ENCODE measurements at regions not wholly inside any gene's neighbourhood (a gene's known extent, or its start where the extent isn't known, plus 50 kb on each side); places are given as distances from the start of the nearest gene placed in this dataset.
A peak's percentile ranks its signal among the peaks of the same experiment; 100 is the strongest.

GRCh38 chr16:9411426-9411825, 320.0 kb downstream of the HAPSTR1 start:
- Mint-ChIP-seq H3K27me3 (ENCODE audit: unreplicated experiment) (peaks cover 82% of the 10 kb centered on the region), H3K4me3 (ENCODE audit: low read depth, unreplicated experiment) (no peak overlapping the region), H3K9me3 (ENCODE audit: low read depth, unreplicated experiment) (peaks cover 2% of the 10 kb centered on the region), H3K27ac (ENCODE audit: unreplicated experiment) (no peak overlapping the region), H3K36me3 (ENCODE audit: insufficient read depth, unreplicated experiment) (no peaks in the 10 kb centered on the region), H3K4me1 (ENCODE audit: low read depth, unreplicated experiment) (no peaks in the 10 kb centered on the region)
- CTCF ChIA-PET = no interaction called here
- TF ChIP-seq, protein P1, sequence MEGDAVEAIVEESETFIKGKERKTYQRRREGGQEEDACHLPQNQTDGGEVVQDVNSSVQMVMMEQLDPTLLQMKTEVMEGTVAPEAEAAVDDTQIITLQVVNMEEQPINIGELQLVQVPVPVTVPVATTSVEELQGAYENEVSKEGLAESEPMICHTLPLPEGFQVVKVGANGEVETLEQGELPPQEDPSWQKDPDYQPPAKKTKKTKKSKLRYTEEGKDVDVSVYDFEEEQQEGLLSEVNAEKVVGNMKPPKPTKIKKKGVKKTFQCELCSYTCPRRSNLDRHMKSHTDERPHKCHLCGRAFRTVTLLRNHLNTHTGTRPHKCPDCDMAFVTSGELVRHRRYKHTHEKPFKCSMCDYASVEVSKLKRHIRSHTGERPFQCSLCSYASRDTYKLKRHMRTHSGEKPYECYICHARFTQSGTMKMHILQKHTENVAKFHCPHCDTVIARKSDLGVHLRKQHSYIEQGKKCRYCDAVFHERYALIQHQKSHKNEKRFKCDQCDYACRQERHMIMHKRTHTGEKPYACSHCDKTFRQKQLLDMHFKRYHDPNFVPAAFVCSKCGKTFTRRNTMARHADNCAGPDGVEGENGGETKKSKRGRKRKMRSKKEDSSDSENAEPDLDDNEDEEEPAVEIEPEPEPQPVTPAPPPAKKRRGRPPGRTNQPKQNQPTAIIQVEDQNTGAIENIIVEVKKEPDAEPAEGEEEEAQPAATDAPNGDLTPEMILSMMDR (IDR thresholded peaks at IDR 0.05; ENCODE audit: unreplicated experiment) = no peak
- DNase-seq = no peak
- intact Hi-C loops (cut with micrococcal nuclease; ENCODE audit: unreplicated experiment) = no loop called here
- BruUV-seq (replicated peaks) = no TSS peak

DNA sequence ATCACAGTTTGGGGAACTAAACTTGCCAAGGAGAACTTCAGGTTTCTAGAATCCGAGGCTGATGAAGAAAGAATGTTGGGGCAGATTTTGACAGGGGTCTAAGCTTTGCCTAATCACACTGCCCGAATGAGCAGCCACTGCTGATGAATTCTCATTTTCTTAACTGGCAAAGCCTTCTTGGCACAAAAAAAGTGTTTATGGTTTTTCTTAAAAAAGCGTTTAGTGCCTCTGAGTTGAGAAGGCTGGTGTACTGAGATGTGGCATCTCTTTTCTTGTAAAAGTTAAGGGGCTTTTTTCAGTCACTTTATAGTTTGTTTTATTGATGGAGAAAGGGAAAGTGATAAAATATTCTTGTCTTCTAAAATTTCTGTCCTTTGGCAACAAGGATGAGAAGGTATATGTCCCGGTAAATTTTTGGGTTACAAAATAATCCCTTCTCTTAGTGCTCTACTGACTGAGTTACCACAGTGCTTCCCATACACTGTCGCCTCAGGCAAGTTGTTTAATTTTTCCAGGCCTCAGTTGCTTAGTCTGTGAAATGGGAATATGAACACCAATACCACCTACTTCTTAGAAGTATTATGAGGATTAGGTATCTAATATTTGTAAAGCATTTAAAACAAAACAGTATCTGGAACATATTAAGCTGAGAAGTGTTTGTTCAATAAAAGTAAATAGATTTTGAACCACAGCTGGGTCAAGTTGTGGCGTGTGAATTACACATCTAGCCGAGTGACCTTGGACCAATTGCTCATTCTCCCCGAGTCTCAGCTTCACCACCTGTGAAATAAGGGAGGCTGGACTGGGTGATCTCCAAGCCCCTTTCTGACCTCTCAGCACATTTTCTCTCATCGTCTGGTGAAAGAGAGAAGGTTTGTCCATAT, 320.8 kb downstream of the HAPSTR1 start:
- peaks cover 86% of the 10 kb centered on the region for H3K27me3 Mint-ChIP-seq (ENCODE audit: unreplicated experiment)
- BruUV-seq (replicated peaks) = no TSS peak
- TF ChIP-seq, protein P1 (IDR thresholded peaks at IDR 0.05; ENCODE audit: unreplicated experiment) = no peak
- H3K36me3 Mint-ChIP-seq (ENCODE audit: insufficient read depth, unreplicated experiment) = no peaks in the 10 kb centered on the region
- no peaks in the 10 kb centered on the region for H3K4me1 Mint-ChIP-seq (ENCODE audit: low read depth, unreplicated experiment)
- DNase-seq = no peak
- peaks cover 5% of the 10 kb centered on the region for H3K9me3 Mint-ChIP-seq (ENCODE audit: low read depth, unreplicated experiment)
- CTCF ChIA-PET = interaction anchor here (0.7 kb wide), 1 partner anchor 57 kb away, joined by 3 read pairs; no protein-coding TSS in a partner anchor
- intact Hi-C loops (cut with micrococcal nuclease; ENCODE audit: unreplicated experiment) = no loop called here
- H3K27ac Mint-ChIP-seq (ENCODE audit: unreplicated experiment) = no peak overlapping the region
- no peak overlapping the region for H3K4me3 Mint-ChIP-seq (ENCODE audit: low read depth, unreplicated experiment)

DNA sequence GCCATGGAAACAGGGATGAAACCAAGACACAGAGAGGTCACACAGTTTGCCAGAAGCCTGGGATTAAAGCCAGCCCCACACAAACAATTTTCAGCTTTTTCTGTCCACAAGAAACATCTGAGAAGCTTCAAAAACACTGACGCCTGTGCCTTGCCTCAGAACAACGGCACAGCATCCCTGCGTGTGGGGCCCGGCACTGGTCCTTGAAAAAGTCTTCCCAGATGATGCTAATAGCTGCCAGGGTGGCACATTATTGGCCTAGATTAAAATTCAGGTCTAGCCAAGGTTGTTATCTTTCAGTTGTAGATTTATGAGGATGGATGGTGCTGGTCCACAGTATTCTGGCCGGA, 321.4 kb downstream of the HAPSTR1 start:
- intact Hi-C loops (cut with micrococcal nuclease; ENCODE audit: unreplicated experiment) = no loop called here
- TF ChIP-seq, protein P1 (IDR thresholded peaks at IDR 0.05; ENCODE audit: unreplicated experiment) = no peak
- H3K36me3 Mint-ChIP-seq (ENCODE audit: insufficient read depth, unreplicated experiment) = no peaks in the 10 kb centered on the region
- CTCF ChIA-PET = interaction anchor here (0.7 kb wide), 1 partner anchor 57 kb away, joined by 3 read pairs; no protein-coding TSS in a partner anchor
- H3K4me3 Mint-ChIP-seq (ENCODE audit: low read depth, unreplicated experiment) = no peak overlapping the region
- no peak overlapping the region for H3K27ac Mint-ChIP-seq (ENCODE audit: unreplicated experiment)
- no TSS peak for BruUV-seq (replicated peaks)
- H3K9me3 Mint-ChIP-seq (ENCODE audit: low read depth, unreplicated experiment) = peaks cover 5% of the 10 kb centered on the region
- peaks cover 86% of the 10 kb centered on the region for H3K27me3 Mint-ChIP-seq (ENCODE audit: unreplicated experiment)
- H3K4me1 Mint-ChIP-seq (ENCODE audit: low read depth, unreplicated experiment) = no peaks in the 10 kb centered on the region
- no peak for DNase-seq

DNA sequence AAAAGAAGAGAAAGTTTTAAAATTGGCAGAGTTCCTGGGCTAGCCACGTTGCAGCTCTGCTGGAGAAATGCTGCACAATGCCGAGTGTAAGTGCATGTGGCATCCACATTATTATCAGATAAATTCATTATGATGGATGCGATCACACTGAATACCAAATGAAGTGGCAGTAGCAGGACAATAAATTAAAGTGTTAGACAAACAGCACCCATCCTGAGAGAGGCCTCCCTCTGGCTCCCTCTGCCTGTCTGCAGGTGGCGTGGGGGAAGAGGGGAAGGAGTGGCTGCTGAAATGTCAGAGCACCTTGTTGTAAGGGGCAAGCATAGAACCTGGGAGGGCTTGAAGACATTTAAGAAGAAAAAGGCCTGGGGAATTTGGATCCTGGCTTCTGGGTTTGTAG, 324.1 kb downstream of the HAPSTR1 start:
- Mint-ChIP-seq H3K4me3 (ENCODE audit: low read depth, unreplicated experiment) (no peak overlapping the region), H3K4me1 (ENCODE audit: low read depth, unreplicated experiment) (no peaks in the 10 kb centered on the region), H3K36me3 (ENCODE audit: insufficient read depth, unreplicated experiment) (no peaks in the 10 kb centered on the region), H3K9me3 (ENCODE audit: low read depth, unreplicated experiment) (peaks cover 5% of the 10 kb centered on the region), H3K27me3 (ENCODE audit: unreplicated experiment) (peaks cover 86% of the 10 kb centered on the region), H3K27ac (ENCODE audit: unreplicated experiment) (no peak overlapping the region)
- CTCF ChIA-PET = no interaction called here
- intact Hi-C loops (cut with micrococcal nuclease; ENCODE audit: unreplicated experiment) = loop anchor here (5.0 kb wide), 1 partner anchor 118 kb away; no protein-coding TSS in a partner anchor
- BruUV-seq (replicated peaks) = no TSS peak
- peak; percentile 17 for DNase-seq
- TF ChIP-seq, protein P1 (IDR thresholded peaks at IDR 0.05; ENCODE audit: unreplicated experiment) = no peak

All from Calu3 (cell line).